ENCODE measurements at regions not wholly inside any gene's neighbourhood (a gene's known extent, or its start where the extent isn't known, plus 50 kb on each side); places are given as distances from the start of the nearest gene placed in this dataset.
A peak's percentile ranks its signal among the peaks of the same experiment; 100 is the strongest.

- DNase-seq = peak; percentile 92
- TF ChIP-seq FOXM1 (IDR thresholded peaks at IDR 0.05; ENCODE audit: low read depth) (no peak), MXI1 (IDR thresholded peaks at IDR 0.05; ENCODE audit: low read depth, low read length) (peak; percentile 77; the same call in 1 of the 2 replicates), ZBTB33 (IDR thresholded peaks at IDR 0.05; ENCODE audit: borderline replicate concordance, low read depth) (no peak), RAD21 (IDR thresholded peaks at IDR 0.05; ENCODE audit: low read length) (peak; percentile 29; the same call in 1 of the 2 replicates), GATA2 (CRISPR knock-in tag; IDR thresholded peaks at IDR 0.05) (peak; percentile 16), CHD2 (IDR thresholded peaks at IDR 0.05; ENCODE audit: low read length, partially characterized antibody) (no peak), TAF1 (IDR thresholded peaks at IDR 0.05; ENCODE audit: borderline replicate concordance, low read depth, low read length) (no peak), PBX3 (IDR thresholded peaks at IDR 0.05) (peak; percentile 24), TCF12 (IDR thresholded peaks at IDR 0.05) (0 out of 2 replicates have a peak, but pooled peaks have one; percentile 11), YY1 (IDR thresholded peaks at IDR 0.05; ENCODE audit: low read depth) (no peak), JUND (IDR thresholded peaks at IDR 0.05) (no peak), GABPA (IDR thresholded peaks at IDR 0.05; ENCODE audit: low read depth) (no peak), EZH2phosphoT487 (IDR thresholded peaks at IDR 0.05; ENCODE audit: borderline replicate concordance, low read depth) (no peak), FOXJ3 (CRISPR knock-in tag; IDR thresholded peaks at IDR 0.05) (peak; percentile 97), EP300 (IDR thresholded peaks at IDR 0.05; ENCODE audit: borderline replicate concordance in 1 of 2, low read depth in 1 of 2, low read length in 1 of 2) (peak; percentile 15 to 81; a peak in 2 of 4 replicates), FOSL2 (IDR thresholded peaks at IDR 0.05; ENCODE audit: borderline replicate concordance, low read depth) (no peak), MEF2A (IDR thresholded peaks at IDR 0.05; ENCODE audit: borderline replicate concordance, low read depth) (no peak)
- Histone ChIP-seq H3K9me3 (no peaks in the 10 kb centered on the region), H3K36me3 (replicated peaks in 1 of 2; ENCODE audit: control insufficient read depth in 1 of 2, insufficient read depth in 2 of 2, low read length in 1 of 2) (no peaks in the 10 kb centered on the region), H3K4me3 (ENCODE audit: low read depth in 2 of 2, low read length in 1 of 2) (no peak overlapping the region), H3K9ac (no peak overlapping the region), H3F3A (replicated peaks; ENCODE audit: insufficient read depth) (peaks cover 10% of the 10 kb centered on the region), H3K27ac (ENCODE audit: low read depth in 2 of 2, low read length in 1 of 2) (peak overlapping the region in 1 of 2 experiments; percentile 98; a peak in 2 of 4 replicates), H4K20me1 (ENCODE audit: insufficient read depth) (no peaks in the 10 kb centered on the region), H3K9me2 (no peaks in the 10 kb centered on the region), H3K79me2 (ENCODE audit: insufficient read depth) (peaks cover 13% of the 10 kb centered on the region; the same call in 1 of the 2 replicates), H3K4me1 (ENCODE audit: control insufficient read depth in 1 of 2, insufficient read depth in 2 of 2, low read depth in 1 of 2, low read length in 1 of 2) (peaks cover 35 to 77% of the 10 kb centered on the region in 2 experiments; a peak in 3 of 4 replicates), H3K27me3 (ENCODE audit: insufficient read depth) (no peaks in the 10 kb centered on the region), H3K4me2 (no peak overlapping the region; the same call in 1 of the 2 replicates), H2AFZ (ENCODE audit: low read depth) (no peak overlapping the region)
- ChIA-PET POLR2A (interaction anchor here (1.4 to 1.7 kb wide), 2 partner anchors 13 to 30 kb away, joined by 3 to 7 read pairs; no protein-coding TSS in a partner anchor), CTCF (interaction anchor here (0.6 to 6.7 kb wide), 6 partner anchors 8 to 92 kb away, joined by 3 to 43 read pairs (median 6); no protein-coding TSS in a partner anchor)
- WGBS (ENCODE audit: low lambda C conversion rate) = 25% methylated on average over 9 of the region's 31 CpGs
These were observed 94.4 kb upstream of the CIBAR2 start for GRCh38 chr16:85206472-85207356.
